NCI-H1092 (cell line): ENCODE measurements at regions not wholly inside any gene's neighbourhood (a gene's known extent, or its start where the extent isn't known, plus 50 kb on each side); places are given as distances from the start of the nearest gene placed in this dataset.

ENCODE experiments used
- DNase-seq: peaks from one replicate; lab custom pipeline; 2025; lab: John Stamatoyannopoulos, UW

GRCh38 chr6:44062771-44063560, 64.3 kb downstream of the MRPL14 start:
- DNase-seq = no peak

DNA sequence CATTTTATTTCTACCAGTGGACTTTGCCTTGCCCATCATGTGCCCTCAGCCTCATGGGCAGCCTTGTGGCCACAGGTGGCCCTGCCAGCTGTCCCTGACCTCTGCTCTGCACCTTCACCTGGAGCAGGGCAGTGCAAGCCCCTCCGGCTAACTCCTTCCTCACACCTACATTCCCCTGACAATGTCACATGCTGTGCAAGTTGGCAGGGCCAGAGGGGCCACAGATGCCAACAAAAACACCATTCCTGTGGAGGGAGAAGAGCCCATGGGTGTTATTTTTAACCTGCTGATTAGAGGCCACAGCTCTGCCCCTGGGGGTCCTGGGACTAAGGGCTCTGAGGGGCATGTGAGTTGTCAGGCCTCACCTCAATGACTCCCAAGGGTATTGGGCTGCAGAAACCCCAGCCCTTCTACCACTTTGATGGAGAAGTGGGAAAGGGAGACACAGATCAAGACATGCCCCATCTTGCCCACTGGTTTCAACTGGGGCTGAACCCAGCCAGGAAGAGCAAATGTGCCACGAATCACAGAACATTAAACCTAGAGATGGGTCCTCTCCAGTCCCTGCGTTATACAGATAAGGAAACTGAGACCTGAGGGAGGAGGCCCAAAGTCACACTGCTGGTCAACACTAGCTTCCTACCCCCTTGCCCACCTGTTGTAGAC, 65.0 kb downstream of the MRPL14 start:
- DNase-seq = no peak

DNA sequence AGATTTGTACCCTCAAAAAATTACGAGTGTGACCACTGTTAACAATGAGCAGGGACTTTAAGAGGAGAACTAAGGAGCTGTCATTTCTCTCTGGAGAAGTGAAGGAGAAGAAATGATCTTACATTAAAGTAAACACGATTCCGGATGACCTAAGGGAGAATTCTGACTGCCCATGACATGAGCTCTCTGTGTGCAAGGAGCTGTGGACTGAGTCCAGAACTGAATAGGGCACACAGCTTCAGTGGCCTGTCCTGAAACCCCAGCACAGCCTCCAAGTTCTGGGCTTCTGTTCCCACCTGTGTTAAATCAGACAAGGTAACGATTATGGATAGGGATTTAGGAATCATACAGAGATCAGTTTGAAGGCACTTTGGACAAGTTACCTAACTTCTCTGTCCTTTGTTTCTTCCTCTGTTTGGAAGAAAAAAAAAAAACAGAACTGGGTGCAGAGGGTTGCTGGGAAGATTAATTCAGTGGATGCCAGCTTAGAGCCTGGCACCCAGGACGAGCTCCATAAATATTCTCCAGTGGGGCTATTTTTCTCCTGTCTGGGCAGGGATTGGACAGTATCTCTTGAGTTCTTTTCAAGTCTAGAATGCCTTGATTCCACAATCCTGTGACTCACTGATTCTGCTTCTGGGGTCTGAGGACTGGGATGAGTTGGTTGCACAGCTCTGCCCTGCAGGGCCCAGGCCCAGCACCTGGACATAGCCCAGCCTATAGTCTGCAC, 65.7 kb downstream of the MRPL14 start:
- DNase-seq = no peak

GRCh38 chr6:44060612-44061374, 66.5 kb downstream of the MRPL14 start:
- no peak for DNase-seq

GRCh38 chr6:44059359-44060346, 67.6 kb downstream of the MRPL14 start:
- DNase-seq = no peak

- DNase-seq = no peak
Measured at GRCh38 chr6:44058617-44059358, 68.5 kb downstream of the MRPL14 start.

- DNase-seq = no peak
Measured at GRCh38 chr6:44057931-44058616, 69.2 kb downstream of the MRPL14 start.

- DNase-seq = no peak
Measured at GRCh38 chr6:44057238-44057930, 69.9 kb downstream of the MRPL14 start.

DNA sequence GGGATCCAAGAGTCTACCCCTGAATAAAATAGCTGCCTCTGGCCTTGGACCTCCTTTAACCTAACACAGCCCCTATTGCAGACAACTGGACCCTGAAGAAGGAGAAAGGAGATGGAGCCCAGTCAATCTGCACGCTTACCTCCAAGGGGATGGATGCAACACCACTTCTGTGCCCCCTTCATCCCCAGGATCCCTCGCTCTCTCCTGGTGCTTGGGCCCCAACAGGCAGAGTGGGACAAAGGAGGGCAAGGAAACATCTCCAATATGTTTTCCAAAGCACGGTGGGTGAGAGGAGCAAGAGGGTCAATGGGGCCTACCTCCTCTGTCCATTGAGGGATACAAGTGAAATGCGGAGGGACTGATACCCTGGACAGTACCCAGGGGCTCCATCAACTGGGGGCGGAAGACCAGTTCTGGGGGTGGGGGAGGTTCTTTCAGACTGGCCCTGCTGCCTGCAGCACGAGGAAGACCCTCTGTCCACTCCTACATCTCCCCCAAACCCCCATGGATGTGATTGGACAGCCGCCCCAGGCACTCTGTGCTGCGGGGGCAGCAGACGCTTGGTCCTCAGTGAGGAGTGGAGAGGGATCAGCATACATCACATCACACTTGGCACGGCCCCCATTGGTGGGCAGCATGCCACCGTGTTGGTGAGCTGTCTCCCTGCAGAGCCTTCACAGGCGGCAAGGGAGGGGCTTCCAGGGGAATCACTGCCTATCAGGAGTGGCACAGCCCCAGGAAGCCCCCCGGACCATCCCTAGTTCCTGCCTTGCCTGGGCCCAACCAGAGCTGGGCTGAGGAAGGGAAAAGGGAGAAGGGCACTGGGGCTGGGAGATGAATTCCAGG, 70.6 kb downstream of the MRPL14 start:
- DNase-seq = no peak

DNA sequence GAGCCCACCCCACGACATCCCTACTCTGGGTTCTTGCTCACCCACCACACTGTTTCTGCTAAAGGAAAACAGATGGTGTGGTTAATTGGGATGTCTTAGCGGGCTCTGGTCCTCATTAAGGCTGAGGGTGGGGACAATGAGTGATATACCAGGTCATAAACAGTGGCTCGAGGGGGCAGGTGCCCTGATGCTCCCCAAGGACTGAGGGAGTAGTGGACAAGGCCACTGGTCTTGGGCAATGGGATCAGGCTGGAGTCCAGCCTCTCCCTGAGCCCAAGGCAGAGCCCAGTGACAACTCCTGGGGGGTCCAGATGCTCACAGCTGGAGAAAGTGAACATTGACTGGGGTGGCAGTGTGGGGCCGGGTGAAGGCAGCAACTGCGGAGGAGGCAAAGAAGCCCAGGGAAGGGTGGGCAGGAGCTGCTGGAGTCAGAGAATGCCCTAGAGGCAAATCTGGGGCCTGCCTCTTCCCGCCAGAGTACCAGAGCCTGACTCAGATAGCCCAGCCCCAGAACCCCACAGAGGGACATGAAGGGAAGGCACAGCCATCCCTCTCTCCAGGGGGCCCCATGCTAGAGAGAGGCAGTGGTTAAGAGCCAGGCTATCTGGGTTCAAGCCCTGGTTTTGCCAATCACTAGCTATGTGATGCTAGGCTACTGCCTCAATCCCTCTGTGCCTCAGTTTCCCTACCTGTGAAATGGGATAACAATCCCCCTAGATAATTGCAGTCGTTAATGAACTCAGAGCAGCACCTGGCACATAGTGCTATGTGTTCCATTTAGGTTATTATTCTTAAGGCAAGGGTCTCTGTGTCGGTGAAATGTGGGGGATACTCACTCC, 72.3 kb downstream of the MRPL14 start:
- no peak for DNase-seq

DNA sequence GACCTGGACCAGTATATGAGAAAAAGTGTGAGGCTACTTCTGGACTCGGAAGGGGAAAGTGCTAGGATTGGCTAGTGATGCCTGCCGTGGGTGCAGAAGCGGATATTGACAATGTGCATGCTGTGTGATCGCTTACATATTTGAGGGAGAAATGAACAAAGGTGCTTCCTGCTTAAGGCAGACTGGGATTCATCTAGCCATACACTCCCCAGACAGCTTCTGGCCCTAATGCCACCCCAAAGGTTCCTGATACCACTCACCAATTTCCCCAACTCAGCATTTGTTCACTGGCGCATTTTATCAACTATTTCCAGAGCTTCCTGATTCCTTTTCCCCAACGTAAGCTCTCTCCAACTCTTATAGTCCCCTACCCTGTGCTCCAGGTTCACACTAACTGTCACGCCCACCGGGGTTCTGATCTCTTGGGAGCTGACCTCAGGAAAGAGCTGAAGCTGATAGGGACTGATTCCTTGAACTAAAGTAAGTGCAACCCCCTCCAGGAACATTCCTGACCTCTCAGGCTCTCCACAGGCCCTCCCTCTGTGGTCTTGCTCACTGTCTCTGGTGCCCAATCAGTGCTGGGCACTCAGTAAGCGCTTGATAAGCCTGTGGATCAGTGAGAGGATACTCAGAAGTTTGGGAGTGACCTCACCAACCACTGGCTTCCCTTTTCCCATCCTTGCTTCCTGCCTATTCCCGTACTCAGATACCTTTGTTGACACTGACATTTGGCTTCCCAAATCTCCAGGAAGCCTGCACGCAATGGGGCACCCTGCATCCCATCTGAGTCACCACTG, 73.3 kb downstream of the MRPL14 start:
- DNase-seq = no peak

DNA sequence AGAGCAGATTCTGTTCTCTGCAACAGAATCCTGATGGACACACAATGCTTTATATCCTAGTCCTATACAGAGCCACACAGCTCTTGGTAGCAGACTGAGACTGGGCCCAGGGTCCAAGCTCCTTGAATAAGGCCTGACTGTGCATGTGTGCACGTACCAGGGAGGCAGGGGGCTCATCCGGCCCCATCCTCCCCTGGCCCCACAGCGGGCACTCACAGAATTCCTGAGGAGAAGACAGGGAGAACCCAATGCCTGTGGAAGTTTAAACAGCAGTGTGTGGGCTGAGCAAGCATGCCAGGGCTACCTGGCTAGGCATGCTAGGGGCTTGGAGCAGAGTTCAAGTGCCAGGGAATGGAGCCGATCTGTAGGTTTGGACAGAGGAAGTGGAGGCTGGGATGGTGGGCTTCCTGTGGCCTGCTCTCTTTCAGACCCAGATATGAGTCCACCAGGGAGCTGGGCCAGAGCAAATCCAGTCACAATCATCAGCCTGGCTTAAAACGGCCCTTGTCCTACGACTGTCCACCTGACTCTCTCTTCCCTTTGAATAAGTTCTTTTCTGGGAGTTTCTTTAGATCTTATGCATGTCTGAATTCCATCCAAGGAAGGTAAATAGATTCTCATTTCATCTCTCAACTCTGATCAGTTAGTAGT, 74.0 kb downstream of the MRPL14 start:
- no peak for DNase-seq

- no peak for DNase-seq
Measured at GRCh38 chr6:44052419-44053023, 74.7 kb downstream of the MRPL14 start.

GRCh38 chr6:44051515-44051914, 75.7 kb downstream of the MRPL14 start:
- DNase-seq = no peak

- DNase-seq = no peak
Measured at GRCh38 chr6:44050872-44051505, 76.3 kb downstream of the MRPL14 start.
